Activated CD4-positive, alpha-beta T cell treated with anti-CD3 and anti-CD28 coated beads, Interleukin-2, amount 10 ng/mL, durations not matched to agents 24 days and 14 days (primary cell): ENCODE measurements at regions not wholly inside any gene's neighbourhood (a gene's known extent, or its start where the extent isn't known, plus 50 kb on each side); places are given as distances from the start of the nearest gene placed in this dataset.

Experiments
- DNase-seq: peaks from one replicate; pipeline ENCODE4 v3.0.0; 2022
- H3K27ac Mint-ChIP-seq: one replicate; pipeline ENCODE4 v1.8.0; 2022; ENCODE audit warnings: mild to moderate bottlenecking, mixed read lengths
- H3K27me3 Mint-ChIP-seq: one replicate; pipeline ENCODE4 v1.8.0; 2022; ENCODE audit warnings: mixed read lengths
- H3K36me3 Mint-ChIP-seq: one replicate; pipeline ENCODE4 v1.8.0; 2022; ENCODE audit warnings: low read depth, mild to moderate bottlenecking, mixed read lengths
- H3K4me1 Mint-ChIP-seq: one replicate; pipeline ENCODE4 v1.8.0; 2021; ENCODE audit warnings: mixed read lengths
- H3K4me3 Mint-ChIP-seq: one replicate; pipeline ENCODE4 v1.8.0; 2022; ENCODE audit warnings: mild to moderate bottlenecking, moderate library complexity, mixed read lengths
- H3K9me3 Mint-ChIP-seq: one replicate; pipeline ENCODE4 v1.8.0; 2021; ENCODE audit warnings: mixed read lengths
- intact Hi-C: fragments of 100-400 bp; cut with micrococcal nuclease; formaldehyde crosslinking; loops from one replicate; pipeline ENCODE4 v1.15.1; 2023

DNA sequence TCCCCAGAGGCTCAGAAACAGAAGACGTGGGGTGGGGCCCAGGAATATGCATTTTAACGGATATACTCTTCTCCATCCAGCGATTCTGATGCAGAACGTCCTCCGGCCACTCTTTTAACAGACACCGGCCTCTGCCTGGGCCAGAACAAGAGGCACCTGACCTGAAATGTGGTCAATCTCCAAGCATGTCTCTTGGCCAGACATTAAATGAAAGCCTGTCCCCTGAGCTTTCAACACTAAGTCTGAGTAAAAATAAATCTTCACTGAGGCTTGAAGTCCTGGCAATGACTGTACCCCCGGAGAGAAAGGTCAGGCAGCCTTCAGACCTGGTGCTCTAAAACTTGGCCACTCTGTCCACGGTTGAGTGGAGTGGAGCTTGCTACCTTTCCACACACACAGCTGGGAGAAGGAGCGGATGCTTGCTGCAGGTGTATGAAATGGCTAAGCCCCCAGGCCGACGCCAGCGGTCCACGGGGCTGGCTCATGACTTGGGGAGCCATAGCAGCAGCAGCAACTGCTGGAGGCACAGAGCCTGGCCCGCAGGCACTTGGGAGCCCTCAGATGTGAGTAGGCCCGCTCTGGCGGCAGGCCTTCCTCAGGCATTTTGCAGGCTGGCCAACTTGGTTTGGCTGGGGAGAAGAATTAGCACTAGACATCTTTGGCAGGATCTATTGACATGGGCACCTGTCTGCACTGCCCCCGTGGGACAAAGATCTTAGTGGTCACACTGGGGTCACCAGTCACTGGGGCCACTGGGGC lies 79.7 kb downstream of the TMEM17 start:
- intact Hi-C loops = no loop called here
- no peak overlapping the region for H3K4me3 Mint-ChIP-seq
- no peaks in the 10 kb centered on the region for H3K36me3 Mint-ChIP-seq
- H3K4me1 Mint-ChIP-seq = no peaks in the 10 kb centered on the region
- peaks cover 9% of the 10 kb centered on the region for H3K27me3 Mint-ChIP-seq
- H3K27ac Mint-ChIP-seq = no peak overlapping the region
- no peak for DNase-seq
- no peaks in the 10 kb centered on the region for H3K9me3 Mint-ChIP-seq

DNA sequence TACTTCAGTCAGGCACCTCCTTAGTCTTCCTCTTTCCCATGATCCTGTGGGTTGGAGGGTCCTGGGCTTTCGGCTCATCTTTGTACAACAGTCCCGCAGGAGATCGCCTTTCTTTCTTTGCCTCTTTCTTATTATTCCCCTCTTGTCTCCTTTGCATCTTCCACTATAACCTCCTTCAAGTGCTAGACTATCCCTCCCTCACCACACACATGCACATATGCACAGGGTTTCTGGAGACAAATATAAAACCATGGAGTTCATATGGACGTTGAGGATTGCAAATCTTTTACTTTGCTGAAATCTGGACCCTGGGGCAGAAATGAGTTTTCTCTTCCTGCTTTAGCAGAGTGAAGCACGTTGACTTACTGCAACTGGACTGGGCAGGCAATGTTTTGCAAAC lies 80.3 kb downstream of the TMEM17 start:
- Mint-ChIP-seq H3K4me3 (no peak overlapping the region), H3K36me3 (no peaks in the 10 kb centered on the region), H3K9me3 (no peaks in the 10 kb centered on the region), H3K27me3 (peaks cover 14% of the 10 kb centered on the region), H3K4me1 (no peaks in the 10 kb centered on the region), H3K27ac (no peak overlapping the region)
- DNase-seq = no peak
- intact Hi-C loops = no loop called here

DNA sequence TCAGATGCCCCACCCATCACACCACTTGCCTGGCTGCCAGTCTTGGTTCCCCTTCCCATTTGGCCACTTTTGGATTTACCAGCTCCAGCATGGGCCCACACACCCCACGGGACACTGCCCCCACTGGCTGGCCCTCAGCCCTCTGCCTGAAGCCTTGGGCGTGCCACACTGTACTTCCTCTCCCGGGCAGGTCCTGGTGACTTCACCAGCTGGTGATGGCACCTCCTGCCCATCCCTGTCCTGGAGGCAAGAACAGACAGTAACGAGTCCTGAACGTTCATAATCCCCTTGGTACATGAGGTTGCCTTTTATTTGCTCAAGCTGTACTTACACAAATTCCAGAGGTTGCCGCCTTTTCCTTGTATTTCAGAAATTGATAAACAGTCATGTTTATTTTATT lies 81.1 kb downstream of the TMEM17 start:
- Mint-ChIP-seq H3K4me3 (no peak overlapping the region), H3K4me1 (no peaks in the 10 kb centered on the region), H3K27me3 (peaks cover 21% of the 10 kb centered on the region), H3K27ac (no peak overlapping the region), H3K36me3 (no peaks in the 10 kb centered on the region), H3K9me3 (no peaks in the 10 kb centered on the region)
- intact Hi-C loops = no loop called here
- DNase-seq = no peak

DNA sequence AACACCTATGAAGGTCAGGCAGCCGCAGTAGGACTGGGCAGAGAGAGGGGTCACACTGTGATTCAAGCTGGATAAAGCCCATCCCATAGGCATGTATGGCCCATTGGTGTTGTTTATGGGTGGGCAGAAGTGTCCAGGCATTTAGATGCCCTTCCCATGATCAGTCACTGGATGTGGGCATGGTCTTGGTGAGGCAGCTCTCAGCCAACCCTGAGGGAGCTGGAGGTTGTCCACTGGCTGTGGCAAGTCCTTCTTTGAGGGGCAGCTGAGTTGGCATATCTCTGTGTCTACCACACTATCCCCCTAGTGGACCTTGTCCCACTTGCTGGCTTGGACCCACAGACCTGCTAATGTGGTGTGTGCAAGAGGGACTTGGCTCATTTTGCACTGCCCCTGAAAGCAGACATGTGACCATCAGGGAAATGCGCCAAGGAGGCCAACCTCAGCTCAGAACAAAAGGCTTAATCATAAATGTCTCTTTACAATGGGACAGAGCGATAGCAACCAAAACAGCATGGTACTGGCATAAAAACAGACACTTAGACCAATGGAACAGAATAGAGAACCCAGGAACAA lies 82.0 kb downstream of the TMEM17 start:
- Mint-ChIP-seq H3K4me1 (no peaks in the 10 kb centered on the region), H3K4me3 (no peak overlapping the region), H3K9me3 (no peaks in the 10 kb centered on the region), H3K27me3 (peaks cover 23% of the 10 kb centered on the region), H3K27ac (no peak overlapping the region), H3K36me3 (no peaks in the 10 kb centered on the region)
- no peak for DNase-seq
- intact Hi-C loops = no loop called here

DNA sequence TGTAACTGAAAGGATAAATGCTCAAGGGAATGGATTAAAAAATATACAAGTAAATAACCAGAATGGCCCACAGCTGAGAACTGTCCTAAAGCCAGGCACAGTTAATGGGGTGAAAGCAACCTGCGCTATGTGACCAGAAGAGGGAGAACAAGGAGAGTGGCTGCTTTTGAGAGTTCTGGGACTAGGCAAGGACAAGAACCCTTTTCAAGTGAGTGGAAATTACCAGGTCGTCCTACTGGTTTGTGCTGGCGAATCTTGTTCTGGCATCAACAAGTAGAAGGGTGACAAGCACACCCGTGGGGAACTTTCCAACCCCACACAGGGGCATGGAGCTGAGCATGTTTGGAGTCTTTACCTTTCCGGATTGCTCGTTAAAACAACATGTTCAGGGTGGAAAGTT lies 82.8 kb downstream of the TMEM17 start:
- Mint-ChIP-seq H3K27ac (no peak overlapping the region), H3K9me3 (no peaks in the 10 kb centered on the region), H3K27me3 (peaks cover 23% of the 10 kb centered on the region), H3K36me3 (no peaks in the 10 kb centered on the region), H3K4me1 (no peaks in the 10 kb centered on the region), H3K4me3 (no peak overlapping the region)
- intact Hi-C loops = no loop called here
- DNase-seq = no peak

DNA sequence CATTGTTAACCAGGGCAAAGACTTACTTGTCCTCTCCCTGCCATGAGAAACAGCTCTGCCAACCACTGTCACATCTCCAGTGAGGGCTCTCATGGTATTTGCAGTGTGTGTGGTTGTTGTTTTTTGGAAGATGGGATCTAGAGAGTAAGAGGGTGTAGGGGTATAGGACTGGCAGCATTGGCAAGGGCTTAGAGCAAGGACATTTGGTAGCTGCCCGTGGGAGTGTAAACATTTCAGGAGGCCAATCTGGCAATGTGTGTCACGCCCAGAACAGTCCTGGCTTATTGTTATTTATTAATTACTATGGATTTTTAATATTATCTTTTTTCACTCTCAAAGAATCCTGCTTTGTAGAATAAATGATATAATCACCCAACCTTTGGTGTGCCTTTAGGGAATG lies 90.5 kb downstream of the TMEM17 start:
- intact Hi-C loops = no loop called here
- Mint-ChIP-seq H3K36me3 (no peaks in the 10 kb centered on the region), H3K9me3 (no peaks in the 10 kb centered on the region), H3K4me3 (no peak overlapping the region), H3K4me1 (peaks cover 15% of the 10 kb centered on the region), H3K27ac (no peak overlapping the region), H3K27me3 (peaks cover 7% of the 10 kb centered on the region)
- DNase-seq = no peak

DNA sequence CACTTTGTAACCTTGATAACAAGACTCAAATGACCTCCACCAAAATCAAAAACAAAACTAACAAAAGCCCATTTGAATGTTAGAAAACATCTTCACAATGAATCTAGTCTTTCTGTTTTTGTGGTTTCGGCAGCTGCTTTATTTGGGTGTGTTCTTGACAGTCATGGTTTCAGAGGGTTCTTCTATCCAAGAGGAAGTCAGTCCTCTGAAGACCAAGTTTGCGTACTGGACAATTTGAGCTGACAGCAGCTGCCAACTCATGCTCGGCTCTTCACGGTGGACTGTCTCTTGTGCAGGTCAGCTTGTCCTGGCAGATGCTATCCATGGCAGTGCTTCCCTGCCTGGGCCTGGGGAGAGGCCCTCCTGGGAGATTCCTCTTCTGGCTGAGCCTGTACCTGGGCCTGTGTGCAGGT lies 91.0 kb downstream of the TMEM17 start:
- intact Hi-C loops = no loop called here
- no peak overlapping the region for H3K4me3 Mint-ChIP-seq
- H3K27me3 Mint-ChIP-seq = peaks cover 3% of the 10 kb centered on the region
- DNase-seq = peak; percentile 61
- H3K9me3 Mint-ChIP-seq = no peaks in the 10 kb centered on the region
- peaks cover 15% of the 10 kb centered on the region for H3K4me1 Mint-ChIP-seq
- no peaks in the 10 kb centered on the region for H3K36me3 Mint-ChIP-seq
- H3K27ac Mint-ChIP-seq = no peak overlapping the region

DNA sequence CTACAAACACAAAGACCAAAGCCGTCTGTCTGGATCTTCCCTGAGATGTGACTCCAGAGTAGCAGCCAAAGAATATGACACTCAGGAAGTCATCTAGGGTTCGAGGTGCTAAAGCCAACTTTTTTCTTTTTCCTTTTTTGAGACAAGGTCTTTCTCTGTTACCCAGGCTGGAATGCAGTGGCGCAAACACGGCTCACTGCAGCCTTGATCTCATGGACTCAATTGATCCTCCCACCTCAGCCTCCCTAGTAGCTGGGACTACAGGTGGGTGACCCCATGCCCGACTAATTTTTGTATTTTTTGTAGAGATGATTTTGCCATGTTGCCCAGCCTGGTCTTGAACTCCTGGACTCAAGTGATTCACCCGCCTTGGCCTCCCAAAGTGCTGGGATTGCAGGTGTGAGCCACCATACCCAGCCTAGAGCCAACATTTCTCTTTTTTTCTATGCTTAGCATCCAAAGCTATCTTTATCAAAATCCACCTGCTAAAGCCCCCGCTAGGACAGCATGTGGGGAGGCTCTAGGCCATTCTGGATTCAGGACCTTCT lies 92.8 kb downstream of the TMEM17 start:
- H3K27me3 Mint-ChIP-seq = no peaks in the 10 kb centered on the region
- H3K9me3 Mint-ChIP-seq = no peaks in the 10 kb centered on the region
- H3K4me1 Mint-ChIP-seq = peaks cover 15% of the 10 kb centered on the region
- H3K4me3 Mint-ChIP-seq = no peak overlapping the region
- H3K36me3 Mint-ChIP-seq = no peaks in the 10 kb centered on the region
- no peak for DNase-seq
- no peak overlapping the region for H3K27ac Mint-ChIP-seq
- intact Hi-C loops = no loop called here

DNA sequence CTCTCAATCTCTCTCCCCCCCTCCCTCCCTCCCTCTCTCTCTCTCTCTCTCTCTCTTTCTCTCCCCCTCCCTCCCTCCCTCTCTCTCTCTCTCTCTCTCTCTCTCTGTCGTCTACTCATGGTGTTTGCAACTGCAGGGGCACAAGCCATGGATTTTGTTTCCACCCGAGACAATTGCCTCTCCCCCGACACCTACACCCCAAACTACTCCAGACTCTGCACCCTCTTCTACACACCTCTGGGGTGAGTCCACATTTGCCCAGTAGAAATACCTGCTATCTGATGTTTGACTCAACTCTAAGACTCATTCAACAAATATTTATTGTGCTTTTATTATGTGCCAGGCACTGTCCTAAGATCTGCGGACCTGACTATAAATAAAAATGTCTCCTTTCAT lies 93.7 kb downstream of the TMEM17 start:
- no peak overlapping the region for H3K4me3 Mint-ChIP-seq
- no peaks in the 10 kb centered on the region for H3K27me3 Mint-ChIP-seq
- DNase-seq = no peak
- intact Hi-C loops = loop anchor here (1.0 kb wide), 2 partner anchors 419 to 494 kb away; no protein-coding TSS in a partner anchor
- H3K27ac Mint-ChIP-seq = peak overlapping the region; percentile 59
- no peaks in the 10 kb centered on the region for H3K9me3 Mint-ChIP-seq
- H3K36me3 Mint-ChIP-seq = no peaks in the 10 kb centered on the region
- H3K4me1 Mint-ChIP-seq = peaks cover 15% of the 10 kb centered on the region

DNA sequence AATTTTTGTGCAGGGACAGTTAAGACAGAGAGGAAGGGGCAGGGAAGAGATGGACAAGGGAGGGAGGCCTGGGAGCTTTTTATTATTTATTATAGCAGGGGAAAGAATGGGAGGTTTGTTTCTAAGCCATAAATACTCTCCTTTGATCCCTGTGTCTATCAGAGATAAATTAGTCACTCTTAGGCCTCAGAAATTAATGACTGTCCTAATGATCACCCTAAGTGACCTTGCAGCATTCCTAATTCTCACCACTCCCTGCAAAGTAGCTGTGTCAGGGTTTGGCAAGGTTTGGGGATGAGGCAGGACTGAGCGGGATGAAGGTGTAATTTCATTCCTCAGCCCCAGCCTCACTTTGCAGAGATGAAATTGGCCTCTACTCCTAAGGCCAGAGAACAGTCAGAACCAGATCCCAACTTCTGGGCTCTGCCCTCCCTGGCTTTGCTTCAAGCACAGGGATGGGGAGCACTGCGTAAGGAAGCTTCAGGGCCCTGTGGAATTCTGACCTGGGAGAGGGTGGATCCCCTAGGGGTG lies 95.0 kb downstream of the TMEM17 start:
- Mint-ChIP-seq H3K27ac (no peak overlapping the region), H3K27me3 (no peaks in the 10 kb centered on the region), H3K4me1 (peaks cover 15% of the 10 kb centered on the region), H3K4me3 (no peak overlapping the region), H3K36me3 (no peaks in the 10 kb centered on the region), H3K9me3 (no peaks in the 10 kb centered on the region)
- intact Hi-C loops = no loop called here
- DNase-seq = no peak

DNA sequence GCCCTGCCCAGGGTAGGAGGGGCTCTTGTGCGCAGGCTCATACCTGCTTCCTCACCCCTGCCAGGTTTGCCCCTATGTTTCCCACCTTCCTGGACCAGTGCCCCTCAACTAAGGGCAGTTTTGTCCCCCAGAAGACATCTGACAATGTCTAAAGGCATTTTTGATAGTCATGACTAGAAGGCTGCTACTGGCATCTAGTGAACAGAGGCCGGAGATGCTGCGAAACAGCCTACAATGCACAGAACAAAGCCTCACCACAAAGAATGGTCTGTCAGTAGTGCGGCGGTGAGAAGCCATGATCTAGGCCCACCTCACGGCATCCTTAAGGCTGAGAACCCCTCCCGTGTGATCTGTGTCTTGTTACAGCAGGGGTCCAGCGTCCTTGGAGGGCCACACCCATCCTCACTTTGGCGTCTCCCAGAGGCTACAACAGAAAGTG lies 96.0 kb downstream of the TMEM17 start:
- no peaks in the 10 kb centered on the region for H3K9me3 Mint-ChIP-seq
- peaks cover 10% of the 10 kb centered on the region for H3K4me1 Mint-ChIP-seq
- DNase-seq = no peak
- H3K27me3 Mint-ChIP-seq = no peaks in the 10 kb centered on the region
- no peak overlapping the region for H3K4me3 Mint-ChIP-seq
- no peaks in the 10 kb centered on the region for H3K36me3 Mint-ChIP-seq
- intact Hi-C loops = no loop called here
- H3K27ac Mint-ChIP-seq = no peak overlapping the region

DNA sequence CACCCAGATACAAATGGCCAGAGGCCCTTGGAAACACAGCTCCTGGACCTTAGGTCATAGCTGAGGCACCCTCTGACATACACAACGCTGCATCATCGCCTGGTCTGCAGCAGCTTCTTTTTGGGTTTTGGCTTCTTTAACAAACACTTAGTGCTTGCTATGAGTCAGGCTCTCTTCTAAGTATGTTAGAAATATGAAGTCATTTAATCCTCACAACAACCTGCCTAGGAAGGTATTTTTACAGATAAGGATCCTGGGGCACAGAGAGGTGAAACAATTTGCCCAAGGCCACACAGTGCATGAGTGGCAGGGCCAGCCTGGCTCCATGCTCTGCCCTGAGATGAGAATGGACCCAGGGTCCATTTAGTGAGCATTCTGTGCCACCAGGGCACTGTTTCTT lies 96.6 kb downstream of the TMEM17 start:
- intact Hi-C loops = loop anchor here (1.0 kb wide), 1 partner anchor 212 kb away; no protein-coding TSS in a partner anchor
- H3K4me1 Mint-ChIP-seq = peaks cover 5% of the 10 kb centered on the region
- no peaks in the 10 kb centered on the region for H3K27me3 Mint-ChIP-seq
- H3K27ac Mint-ChIP-seq = no peak overlapping the region
- no peaks in the 10 kb centered on the region for H3K36me3 Mint-ChIP-seq
- no peaks in the 10 kb centered on the region for H3K9me3 Mint-ChIP-seq
- H3K4me3 Mint-ChIP-seq = no peak overlapping the region
- no peak for DNase-seq

DNA sequence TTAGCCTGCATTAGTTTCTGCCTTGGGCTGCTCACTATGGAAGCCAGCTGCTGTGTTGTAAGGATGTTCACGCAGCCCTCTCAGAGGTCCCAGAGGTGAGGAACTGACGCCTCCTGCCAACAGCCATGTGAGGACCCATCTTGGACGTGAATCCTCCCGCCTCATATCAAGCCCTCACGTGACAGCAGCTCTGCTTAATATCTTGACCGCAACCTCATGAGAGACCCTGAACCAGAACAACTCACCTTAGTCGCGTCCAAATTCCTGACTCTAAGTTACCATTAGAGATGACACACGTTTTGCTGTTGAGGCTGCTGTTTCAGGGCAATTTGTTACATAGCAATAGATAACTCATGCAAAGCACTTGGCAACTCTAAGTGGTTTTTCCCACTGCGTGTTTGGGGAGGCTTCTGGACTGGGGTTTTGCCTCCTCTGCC lies 97.7 kb downstream of the TMEM17 start:
- no peak for DNase-seq
- Mint-ChIP-seq H3K36me3 (no peaks in the 10 kb centered on the region), H3K27me3 (no peaks in the 10 kb centered on the region), H3K9me3 (no peaks in the 10 kb centered on the region), H3K4me3 (no peak overlapping the region), H3K27ac (no peak overlapping the region), H3K4me1 (peaks cover 4% of the 10 kb centered on the region)
- intact Hi-C loops = no loop called here

DNA sequence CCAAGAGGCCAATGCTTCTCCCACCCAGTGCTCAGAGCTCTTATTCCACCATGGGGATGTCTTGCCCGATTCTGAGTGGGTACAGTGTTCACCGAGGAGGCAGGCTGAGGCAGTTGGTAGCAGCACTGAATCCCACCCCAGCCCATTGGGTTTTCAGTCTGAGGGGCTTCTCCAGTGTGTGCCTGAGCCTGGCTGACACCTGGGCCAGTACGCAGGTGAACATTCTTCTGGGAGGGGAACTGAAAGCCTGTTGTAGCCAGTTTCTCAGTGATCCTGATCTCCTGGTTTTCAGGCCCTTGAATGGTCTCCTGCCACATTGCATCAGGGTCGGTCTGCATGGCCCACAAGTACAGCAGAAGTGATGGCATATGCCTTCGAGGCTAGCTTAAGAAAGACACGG lies 98.2 kb downstream of the TMEM17 start:
- DNase-seq = no peak
- Mint-ChIP-seq H3K36me3 (no peaks in the 10 kb centered on the region), H3K27ac (no peak overlapping the region), H3K4me1 (peaks cover 4% of the 10 kb centered on the region), H3K4me3 (no peak overlapping the region), H3K27me3 (no peaks in the 10 kb centered on the region), H3K9me3 (no peaks in the 10 kb centered on the region)
- intact Hi-C loops = no loop called here
